GM12864 (cell line): ENCODE measurements at regions not wholly inside any gene's neighbourhood (a gene's known extent, or its start where the extent isn't known, plus 50 kb on each side); places are given as distances from the start of the nearest gene placed in this dataset.

Experiments used
- DNase-seq: peaks from one replicate; pipeline ENCODE4 v3.0.0-alpha.2; 2011; ENCODE audit warnings: low read depth
- H3K4me3 ChIP-seq: 2 replicates; pipeline ENCODE4 v1.5.1; 2011; ENCODE audit warnings: mild to moderate bottlenecking, low read depth, low read length, control low read depth
- CTCF ChIP-seq: IDR thresholded peaks from 2 replicates; pipeline ENCODE4 v1.5.1; 2011; ENCODE audit warnings: low read depth, mild to moderate bottlenecking, moderate library complexity, low read length, control low read depth, inconsistent platforms; ENCODE audit errors: missing control alignments

- DNase-seq: no peak
- no peak overlapping the region for H3K4me3 ChIP-seq
- TF ChIP-seq CTCF: no peak
Observed at GRCh38 chr19:5253406-5254110, 87.1 kb downstream of the PTPRS start.

GRCh38 chr19:5251096-5252065 lies 89.2 kb downstream of the PTPRS start:
- DNase-seq: no peak
- no peak overlapping the region for H3K4me3 ChIP-seq
- no peak for TF ChIP-seq CTCF

GRCh38 chr19:5250127-5250659 lies 90.4 kb downstream of the PTPRS start:
- DNase-seq: no peak
- TF ChIP-seq CTCF: no peak
- no peak overlapping the region for H3K4me3 ChIP-seq

- no peak overlapping the region for H3K4me3 ChIP-seq
- TF ChIP-seq CTCF: no peak
- DNase-seq: no peak
Observed at GRCh38 chr19:5249526-5249925, 91.1 kb downstream of the PTPRS start.

- TF ChIP-seq CTCF: no peak
- no peak for DNase-seq
- H3K4me3 ChIP-seq: no peak overlapping the region
Observed at GRCh38 chr19:5247957-5248705, 92.5 kb downstream of the PTPRS start.

GRCh38 chr19:5246554-5247155 lies 94.0 kb downstream of the PTPRS start:
- no peak for DNase-seq
- TF ChIP-seq CTCF: no peak
- no peak overlapping the region for H3K4me3 ChIP-seq
